DMS 273 treated with DMSO at 0.1 percent for 48 hours (cell line): ENCODE measurements at regions not wholly inside any gene's neighbourhood (a gene's known extent, or its start where the extent isn't known, plus 50 kb on each side); places are given as distances from the start of the nearest gene placed in this dataset.

ENCODE experiments used
- DNase-seq: peaks from one replicate; lab custom pipeline; 2025; lab: John Stamatoyannopoulos, UW

DNA sequence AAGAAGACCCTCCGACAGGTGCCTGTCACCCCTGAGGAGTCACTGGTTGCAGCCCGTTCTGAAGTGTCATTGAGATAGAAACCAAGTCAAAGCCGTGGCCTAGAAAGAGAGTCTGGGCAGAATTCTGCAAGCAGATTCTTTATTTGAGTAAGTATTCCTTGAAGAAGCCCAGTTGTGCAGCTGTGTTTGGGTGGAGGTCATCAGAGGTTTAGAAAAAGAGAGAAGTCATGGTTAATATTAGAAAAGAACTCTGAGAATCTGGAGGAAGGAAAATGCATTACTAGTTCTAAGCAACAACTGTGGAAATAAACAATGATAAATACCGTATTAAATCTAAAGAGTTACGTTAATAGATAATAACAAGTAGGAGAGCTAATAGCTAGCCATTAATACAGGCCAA is 118.8 kb upstream of the KIRREL3 start:
- no peak for DNase-seq

GRCh38 chr11:127118811-127119210 is 118.2 kb upstream of the KIRREL3 start:
- no peak for DNase-seq

- no peak for DNase-seq
Observed at GRCh38 chr11:127117231-127117739, 116.7 kb upstream of the KIRREL3 start.

- DNase-seq, result no peak
Observed at GRCh38 chr11:127115844-127116243, 115.3 kb upstream of the KIRREL3 start.

DNA sequence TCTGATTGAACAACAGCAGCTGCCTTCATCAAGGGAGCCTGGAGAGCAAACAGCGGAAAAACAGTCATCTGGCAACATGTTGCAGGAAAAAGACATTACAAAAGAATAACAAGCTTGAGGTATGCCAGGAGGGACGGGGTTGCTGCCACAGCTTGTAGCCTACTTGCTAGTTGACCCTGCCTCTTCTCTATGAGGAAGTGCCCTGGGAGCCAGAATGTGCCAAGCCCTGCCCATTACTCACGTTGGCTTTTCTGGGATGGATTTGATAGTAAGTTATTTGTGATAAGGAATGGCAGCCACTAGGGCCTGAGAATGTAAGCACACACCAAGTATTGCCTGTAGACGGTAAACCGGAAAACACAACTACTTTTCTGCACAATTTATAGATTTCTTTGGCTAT is 113.5 kb upstream of the KIRREL3 start:
- no peak for DNase-seq

GRCh38 chr11:127110542-127110941 is 110.0 kb upstream of the KIRREL3 start:
- no peak for DNase-seq

DNA sequence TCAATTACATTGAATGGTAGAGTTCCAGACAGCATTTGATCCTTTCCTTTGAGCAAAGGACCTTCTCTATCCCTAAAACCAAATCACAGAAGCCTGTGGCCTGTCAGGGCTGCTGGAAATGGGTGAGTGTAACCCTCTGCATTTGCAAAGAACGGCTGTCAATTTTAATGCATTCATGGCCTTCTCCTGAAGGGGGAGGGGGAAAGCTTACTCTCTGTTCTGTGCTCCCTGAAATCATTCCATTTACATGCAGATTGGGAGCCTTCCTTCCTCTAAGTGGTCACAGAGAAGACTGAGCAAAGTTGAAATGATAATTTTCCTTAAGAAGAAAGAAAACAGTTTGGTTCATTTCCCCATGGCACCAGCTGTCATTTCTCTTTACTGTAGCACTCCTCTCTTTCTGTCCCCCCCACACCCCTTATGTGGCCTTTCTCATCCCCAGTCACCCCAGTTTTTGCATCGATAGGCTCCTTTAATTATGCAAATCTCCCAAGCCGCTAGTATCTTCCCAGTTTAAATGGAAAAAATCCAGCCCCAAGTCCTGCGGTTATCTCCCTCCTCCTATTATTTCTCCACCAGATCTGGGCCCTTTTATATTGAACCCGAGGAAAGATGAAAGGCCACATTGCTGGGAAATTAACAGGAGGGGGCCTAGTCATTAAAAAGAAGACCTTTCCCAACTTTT is 109.4 kb upstream of the KIRREL3 start:
- no peak for DNase-seq

DNA sequence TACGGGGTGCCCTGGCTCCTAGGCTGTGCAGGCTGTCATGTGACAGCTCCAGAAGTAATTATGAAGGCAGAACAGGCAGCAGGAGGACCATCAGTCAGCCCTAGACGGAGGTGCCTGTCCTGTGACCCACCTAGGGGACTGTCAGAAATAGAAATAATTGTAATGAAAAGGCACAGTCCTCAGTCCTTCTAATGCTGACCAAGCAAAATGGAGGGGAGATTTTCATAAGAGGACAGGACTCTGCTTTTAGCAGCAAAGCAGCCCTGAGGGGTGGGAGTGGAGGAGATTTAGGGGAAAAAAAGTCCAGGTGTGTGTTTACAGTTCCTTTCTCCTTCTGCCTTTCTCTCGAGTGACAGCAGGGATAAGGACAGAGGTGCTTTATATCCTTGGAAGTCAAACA is 108.3 kb upstream of the KIRREL3 start:
- DNase-seq, result no peak

- no peak for DNase-seq
Observed at GRCh38 chr11:127106938-127107337, 106.4 kb upstream of the KIRREL3 start.

DNA sequence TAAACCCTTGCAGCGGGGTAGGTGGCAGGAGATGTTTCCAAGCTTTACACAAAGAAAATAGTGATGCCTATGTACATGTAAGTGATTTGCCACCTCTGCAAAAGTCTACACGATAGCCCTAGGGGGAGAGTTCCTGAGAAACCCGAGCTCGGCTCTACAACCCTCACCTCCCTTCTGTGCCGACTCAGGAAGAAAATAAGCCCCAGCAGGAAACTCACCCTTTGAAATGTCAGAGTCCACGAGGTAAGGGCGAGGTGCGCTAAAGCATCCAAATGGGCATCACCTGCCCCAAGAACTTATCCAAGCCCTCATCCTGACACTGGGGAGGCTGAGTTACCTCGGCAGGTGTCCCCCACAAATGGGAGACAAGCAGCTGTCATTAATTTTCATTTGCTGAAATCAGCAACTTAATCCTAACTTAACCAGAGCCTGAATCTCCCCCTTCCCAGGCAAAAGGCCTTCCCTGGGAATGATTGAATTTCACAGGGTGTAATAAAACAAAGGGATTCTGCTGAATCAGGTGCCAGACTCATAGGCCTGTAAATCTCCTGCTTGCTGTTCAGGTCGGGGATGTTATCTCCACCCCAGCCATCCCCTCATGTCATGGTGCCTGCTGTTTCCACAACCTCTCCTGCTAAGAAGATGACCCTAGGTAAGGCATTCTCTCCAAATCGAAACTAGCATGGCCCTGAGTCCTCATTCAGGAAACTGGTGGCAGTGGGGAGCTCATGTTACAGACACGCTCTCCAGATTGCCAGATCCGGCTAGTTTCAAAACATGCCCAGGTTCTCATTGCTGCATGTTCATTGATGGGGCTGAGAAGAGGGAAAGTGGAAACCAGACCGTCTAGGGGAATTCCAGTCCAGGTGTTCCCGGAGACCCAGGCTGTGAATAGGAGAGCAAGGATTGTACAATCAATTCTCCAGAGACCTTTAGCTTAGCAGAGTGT is 105.3 kb upstream of the KIRREL3 start:
- DNase-seq, result no peak

GRCh38 chr11:127103586-127104388 is 103.2 kb upstream of the KIRREL3 start:
- DNase-seq, result no peak

DNA sequence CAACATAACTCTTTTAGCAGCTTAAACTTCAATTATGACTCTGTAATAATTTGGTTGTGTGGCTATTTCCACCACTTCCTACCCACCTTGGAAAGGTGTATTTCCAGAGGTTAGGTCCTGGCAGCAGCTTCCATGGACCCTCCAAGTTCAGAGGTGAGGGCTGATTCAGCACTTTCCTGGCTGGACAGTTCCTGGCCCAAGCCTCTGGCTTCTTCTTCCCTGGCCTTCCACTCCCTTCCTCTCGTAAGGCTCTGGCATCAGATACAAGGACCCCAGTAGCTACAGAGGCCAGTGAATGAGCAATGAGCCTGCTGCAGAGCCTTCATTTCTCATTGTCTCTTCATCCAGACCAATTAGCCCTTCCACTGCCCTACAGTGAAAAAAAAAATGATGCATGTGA is 98.1 kb upstream of the KIRREL3 start:
- DNase-seq, result no peak

GRCh38 chr11:127080735-127081134 is 80.2 kb upstream of the KIRREL3 start:
- DNase-seq, result no peak

- no peak for DNase-seq
Observed at GRCh38 chr11:127075758-127076157, 75.2 kb upstream of the KIRREL3 start.

- DNase-seq, result no peak
Observed at GRCh38 chr11:127074151-127074761, 73.7 kb upstream of the KIRREL3 start.

DNA sequence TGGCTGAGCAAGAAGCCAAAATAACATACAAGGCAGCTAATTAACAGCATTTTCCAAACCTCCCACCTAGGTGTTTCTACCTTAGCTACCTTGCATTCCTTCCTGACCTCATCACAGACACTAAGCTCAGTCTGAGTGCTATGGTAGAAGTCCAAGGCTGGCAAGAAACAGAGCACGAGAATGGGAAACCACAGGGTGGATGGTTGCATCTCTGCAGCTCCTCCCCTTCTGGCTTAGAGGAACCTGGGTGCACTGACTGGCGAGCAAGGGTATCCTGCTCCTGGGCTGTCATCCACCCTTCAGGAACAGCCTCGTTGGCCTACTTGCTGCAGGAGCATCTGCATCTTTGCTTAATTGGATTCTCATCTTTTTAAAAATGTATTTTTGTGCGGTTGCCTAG is 73.1 kb upstream of the KIRREL3 start:
- DNase-seq, result no peak

DNA sequence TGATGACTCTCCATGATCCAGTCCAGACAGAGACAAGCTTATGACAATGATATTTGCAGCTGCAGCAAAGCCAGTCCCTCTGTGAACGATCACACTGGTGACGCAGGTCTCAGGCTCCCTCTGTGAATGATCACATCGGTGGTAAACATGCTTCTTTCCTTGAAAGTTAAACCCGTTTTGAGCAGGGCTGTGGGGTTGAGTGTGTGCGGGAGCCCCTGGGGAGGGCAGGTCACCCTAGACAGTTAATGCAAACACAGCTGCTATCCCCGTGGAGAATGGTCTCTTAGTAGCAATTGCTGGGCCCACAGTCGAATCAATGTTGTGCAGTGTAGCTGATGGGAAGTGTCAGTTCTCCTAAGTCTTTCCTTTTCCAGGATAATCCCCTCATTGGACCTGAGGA is 71.0 kb upstream of the KIRREL3 start:
- no peak for DNase-seq

GRCh38 chr11:127070808-127071207 is 70.2 kb upstream of the KIRREL3 start:
- no peak for DNase-seq

GRCh38 chr11:127066401-127067090 is 66.0 kb upstream of the KIRREL3 start:
- no peak for DNase-seq

DNA sequence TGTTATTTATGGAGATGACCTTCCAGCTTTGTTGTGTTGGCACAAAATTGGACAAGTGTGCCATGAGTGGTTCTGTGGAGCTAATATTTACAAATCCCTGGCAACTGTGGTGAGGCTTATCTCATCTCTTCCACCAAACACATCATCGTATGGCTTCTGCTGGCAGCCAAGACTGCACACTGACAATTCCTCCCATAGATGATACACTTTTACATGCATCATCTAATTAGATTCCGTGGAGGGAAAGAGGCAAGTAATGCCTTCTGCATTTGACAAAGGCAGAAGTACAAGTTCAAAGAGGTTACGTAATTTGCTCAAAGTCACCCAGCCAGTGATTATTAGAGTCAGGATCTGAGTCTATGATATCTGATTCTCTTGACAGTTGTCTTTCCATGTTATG is 62.7 kb upstream of the KIRREL3 start:
- DNase-seq, result no peak

GRCh38 chr11:127061947-127062346 is 61.4 kb upstream of the KIRREL3 start:
- DNase-seq, result no peak
